Lung (tissue), 11 donors: ENCODE measurements at regions not wholly inside any gene's neighbourhood (a gene's known extent, or its start where the extent isn't known, plus 50 kb on each side); places are given as distances from the start of the nearest gene placed in this dataset.

Experiments used
- ATAC-seq: fragments of 200-7000 bp; cut with Tn5 transposase; one replicate; pipeline ENCODE4 v1.9.1; 2020; ENCODE audit warnings: moderate number of reproducible peaks; ENCODE audit not compliant: insufficient read depth, low FRiP score
- DNase-seq, 3 donors: peaks; one replicate each; pipeline ENCODE4 v3.0.0-alpha.2; 2013 to 2017
- H3K27ac ChIP-seq, 2 donors: one replicate each; pipeline ENCODE4 v1.5.1; 2013; ENCODE audit warnings: mild to moderate bottlenecking in 2 of 2, moderate library complexity in 2 of 2, control low read depth in 1 of 2, inconsistent platforms in 1 of 2, low read depth in 1 of 2, low read length in 1 of 2
- H3K27me3 ChIP-seq, 3 donors: one replicate each; pipeline ENCODE4 v1.5.1; 2013; ENCODE audit warnings: low read length in 2 of 3; ENCODE audit not compliant: control insufficient read depth in 3 of 3, insufficient read depth in 3 of 3
- H3K36me3 ChIP-seq, 4 donors: one replicate each; pipeline ENCODE4 v1.5.1; 2013; ENCODE audit warnings: low read length in 4 of 4, mild to moderate bottlenecking in 1 of 4, moderate library complexity in 1 of 4; ENCODE audit not compliant: control insufficient read depth in 4 of 4, insufficient read depth in 4 of 4
- H3K4me1 ChIP-seq, 5 donors: one replicate each; pipeline ENCODE4 v1.5.1; 2013; ENCODE audit warnings: low read length in 5 of 5, mild to moderate bottlenecking in 2 of 5, moderate library complexity in 1 of 5; ENCODE audit not compliant: control insufficient read depth in 5 of 5, insufficient read depth in 5 of 5
- H3K4me3 ChIP-seq: one replicate; pipeline ENCODE4 v1.5.1; 2013; ENCODE audit warnings: mild to moderate bottlenecking, control low read depth, moderate library complexity
- H3K9ac ChIP-seq, 2 donors: one replicate each; pipeline ENCODE4 v1.5.1; 2013; ENCODE audit warnings: low read length in 2 of 2, control low read depth in 1 of 2; ENCODE audit not compliant: insufficient read depth in 1 of 2
- H3K9me3 ChIP-seq, 4 donors: one replicate each; pipeline ENCODE4 v1.5.1; 2013; ENCODE audit warnings: low read length in 3 of 4, mild to moderate bottlenecking in 1 of 4, moderate library complexity in 1 of 4; ENCODE audit not compliant: control insufficient read depth in 4 of 4, insufficient read depth in 3 of 4
- CTCF ChIP-seq: IDR thresholded peaks from 2 replicates; pipeline ENCODE4 v1.5.1; 2012; ENCODE audit warnings: mild to moderate bottlenecking; ENCODE audit errors: control extremely low read depth, extremely low read depth
- WGBS, 2 donors: extraction: QIAGEN DNeasy Blood & Tissue Kit; methylation state at CpG; one replicate each; pipeline ENCODE4 v1.1.7; 2013; 5-methylcytosine and 5-hydroxymethylcytosine counted together
- donor health status: control.
- donor health status: control.
- donor health status: Bipolar disorder and iron deficiency.
- donor health status: healthy.
- donor health status: DM: yes; HTN: yes; CAD: no.

GRCh38 chr15:72920551-72920950 is 131.7 kb upstream of the NEO1 start:
- ATAC-seq = no peak
- DNase-seq = no peak
- H3K9me3 ChIP-seq = peaks cover 0 to 1% (median 0%) of the 10 kb centered on the region in 4 donors
- H3K4me1 ChIP-seq = no peaks in the 10 kb centered on the region
- no peak overlapping the region for H3K4me3 ChIP-seq
- H3K27ac ChIP-seq = no peak overlapping the region
- no peak overlapping the region for H3K9ac ChIP-seq
- H3K36me3 ChIP-seq = no peaks in the 10 kb centered on the region
- no peaks in the 10 kb centered on the region for H3K27me3 ChIP-seq
- no peak for TF ChIP-seq CTCF

- Histone ChIP-seq H3K9me3 (peaks cover 0 to 1% (median 0%) of the 10 kb centered on the region in 4 donors), H3K9ac (no peak overlapping the region), H3K4me1 (no peaks in the 10 kb centered on the region), H3K27ac (no peak overlapping the region), H3K4me3 (no peak overlapping the region), H3K27me3 (no peaks in the 10 kb centered on the region), H3K36me3 (no peaks in the 10 kb centered on the region)
- ATAC-seq (no peak), DNase-seq (no peak)
- no peak for TF ChIP-seq CTCF
- WGBS, 2 donors = 71 to 83% methylated on average over 5 of the region's 5 CpGs
These were observed 132.3 kb upstream of the NEO1 start for GRCh38 chr15:72919936-72920465.

- ATAC-seq (no peak), DNase-seq (no peak)
- H3K36me3 ChIP-seq = no peaks in the 10 kb centered on the region
- H3K27ac ChIP-seq = no peak overlapping the region
- H3K9ac ChIP-seq = no peak overlapping the region
- 65 to 89% methylated on average over 2 of the region's 2 CpGs for WGBS, 2 donors
- H3K27me3 ChIP-seq = no peaks in the 10 kb centered on the region
- no peak overlapping the region for H3K4me3 ChIP-seq
- no peak for TF ChIP-seq CTCF
- H3K9me3 ChIP-seq = no peaks in the 10 kb centered on the region
- H3K4me1 ChIP-seq = no peaks in the 10 kb centered on the region
These were observed 133.3 kb upstream of the ADPGK start for GRCh38 chr15:72916897-72917296.

- no peak overlapping the region for H3K27ac ChIP-seq
- DNase-seq (no peak), ATAC-seq (no peak)
- H3K9ac ChIP-seq = no peak overlapping the region
- H3K27me3 ChIP-seq = no peaks in the 10 kb centered on the region
- 92 to 100% methylated on average over 2 of the region's 2 CpGs for WGBS, 2 donors
- no peaks in the 10 kb centered on the region for H3K4me1 ChIP-seq
- TF ChIP-seq CTCF = no peak
- H3K4me3 ChIP-seq = no peak overlapping the region
- no peaks in the 10 kb centered on the region for H3K36me3 ChIP-seq
- H3K9me3 ChIP-seq = no peaks in the 10 kb centered on the region
These were observed 132.8 kb upstream of the ADPGK start for GRCh38 chr15:72916378-72916777.
